MM.1S (cell line): ENCODE measurements at regions not wholly inside any gene's neighbourhood (a gene's known extent, or its start where the extent isn't known, plus 50 kb on each side); places are given as distances from the start of the nearest gene placed in this dataset.

Experiments
- DNase-seq: peaks from one replicate; pipeline ENCODE4 v3.0.0-alpha.2; 2015
- H2AFZ ChIP-seq: fragments of 300-600 bp; sonication (generic); 2 replicates; pipeline ENCODE4 v1.6.0; 2016; ENCODE audit warnings: antibody characterized with exemption, low read length
- H3F3A ChIP-seq: fragments of 300-600 bp; sonication (generic); 2 replicates; pipeline ENCODE4 v1.6.1; 2016; ENCODE audit warnings: mild to moderate bottlenecking, antibody characterized with exemption, low read length, moderate library complexity, mixed read lengths; ENCODE audit not compliant: insufficient read depth
- H3K27ac ChIP-seq: fragments of 300-600 bp; sonication (generic); 2 replicates; pipeline ENCODE4 v1.5.1; 2016; ENCODE audit warnings: mild to moderate bottlenecking, low read length
- H3K27me3 ChIP-seq: fragments of 300-600 bp; sonication (generic); replicated peaks from 2 replicates; pipeline ENCODE4 v1.6.0; 2016; ENCODE audit warnings: low read length; ENCODE audit not compliant: insufficient read depth
- H3K36me3 ChIP-seq: fragments of 300-600 bp; sonication (generic); replicated peaks from 2 replicates; pipeline ENCODE4 v1.6.1; 2016; ENCODE audit warnings: mild to moderate bottlenecking, low read length, mixed read lengths; ENCODE audit not compliant: insufficient read depth
- H3K4me1 ChIP-seq: fragments of 300-600 bp; sonication (generic); 2 replicates; pipeline ENCODE4 v1.6.1; 2016; ENCODE audit warnings: low read length, mixed read lengths
- H3K4me2 ChIP-seq: fragments of 300-600 bp; sonication (generic); 2 replicates; pipeline ENCODE4 v1.6.0; 2016; ENCODE audit warnings: low read depth, low read length
- H3K4me3 ChIP-seq: fragments of 300-600 bp; sonication (generic); 2 replicates; pipeline ENCODE4 v1.5.1; 2016; ENCODE audit warnings: low read length, mixed read lengths
- H3K79me2 ChIP-seq: fragments of 300-600 bp; sonication (generic); 2 replicates; pipeline ENCODE4 v1.6.1; 2016; ENCODE audit warnings: mixed run types, low read length, mixed read lengths
- H3K9ac ChIP-seq: fragments of 300-600 bp; sonication (generic); 2 replicates; pipeline ENCODE4 v1.6.1; 2016; ENCODE audit warnings: low read length, mixed read lengths
- H3K9me2 ChIP-seq: fragments of 300-600 bp; sonication (generic); replicated peaks from 2 replicates; pipeline ENCODE4 v1.6.1; 2016; ENCODE audit warnings: mild to moderate bottlenecking, low read length, mixed read lengths; ENCODE audit not compliant: insufficient read depth
- H3K9me3 ChIP-seq: fragments of 300-600 bp; sonication (generic); replicated peaks from 2 replicates; pipeline ENCODE4 v1.6.1; 2016; ENCODE audit warnings: mild to moderate bottlenecking, low read length, mixed read lengths; ENCODE audit not compliant: insufficient read depth
- H4K20me1 ChIP-seq: fragments of 300-600 bp; sonication (generic); 2 replicates; pipeline ENCODE4 v1.6.1; 2016; ENCODE audit warnings: mild to moderate bottlenecking, low read length, moderate library complexity, mixed read lengths; ENCODE audit not compliant: insufficient read depth
- CTCF ChIP-seq: fragments of 300-600 bp; sonication (generic); IDR thresholded peaks from 2 replicates; pipeline ENCODE4 v1.5.1; 2016; ENCODE audit warnings: antibody characterized with exemption, low read length, mixed read lengths
- EZH2 ChIP-seq: fragments of 300-600 bp; sonication (generic); optimal IDR thresholded peaks from 2 replicates; pipeline ENCODE3; 2017; ENCODE audit warnings: low read depth, mild to moderate bottlenecking, antibody characterized with exemption, low read length, mixed read lengths
- EZH2phosphoT487 ChIP-seq: fragments of 300-600 bp; sonication (generic); IDR thresholded peaks from 2 replicates; pipeline ENCODE4 v1.6.1; 2018; ENCODE audit warnings: antibody characterized with exemption, low read length

- 0 out of 2 replicates have a peak, but pooled peaks cover 3% of the 10 kb centered on the region for H3K27me3 ChIP-seq
- H3K9ac ChIP-seq: no peak overlapping the region
- no peak overlapping the region for H3K27ac ChIP-seq
- H4K20me1 ChIP-seq: no peaks in the 10 kb centered on the region
- no peak overlapping the region for H3K4me3 ChIP-seq
- H3K4me1 ChIP-seq: no peaks in the 10 kb centered on the region
- H3K4me2 ChIP-seq: no peak overlapping the region
- H3K9me3 ChIP-seq: no peaks in the 10 kb centered on the region
- no peaks in the 10 kb centered on the region for H3K79me2 ChIP-seq
- no peak for DNase-seq
- no peak overlapping the region for H2AFZ ChIP-seq
- no peaks in the 10 kb centered on the region for H3F3A ChIP-seq
- TF ChIP-seq EZH2phosphoT487: no peak
- TF ChIP-seq EZH2: no peak
- no peak for TF ChIP-seq CTCF
- H3K9me2 ChIP-seq: no peaks in the 10 kb centered on the region
- H3K36me3 ChIP-seq: no peaks in the 10 kb centered on the region
Observed at GRCh38 chr6:170050591-170051041, 240.3 kb downstream of the DLL1 start.

GRCh38 chr6:170049641-170050561, 241.0 kb downstream of the DLL1 start:
- H4K20me1 ChIP-seq: no peaks in the 10 kb centered on the region
- H3K9ac ChIP-seq: no peak overlapping the region
- H3K4me2 ChIP-seq: no peak overlapping the region
- no peaks in the 10 kb centered on the region for H3K36me3 ChIP-seq
- no peak for TF ChIP-seq EZH2phosphoT487
- no peak for TF ChIP-seq EZH2
- no peak for TF ChIP-seq CTCF
- DNase-seq: no peak
- H3K27me3 ChIP-seq: 0 out of 2 replicates have a peak, but pooled peaks cover 3% of the 10 kb centered on the region
- H3K27ac ChIP-seq: no peak overlapping the region
- H3K4me3 ChIP-seq: no peak overlapping the region
- H3F3A ChIP-seq: no peaks in the 10 kb centered on the region
- no peaks in the 10 kb centered on the region for H3K4me1 ChIP-seq
- H3K9me3 ChIP-seq: no peaks in the 10 kb centered on the region
- no peaks in the 10 kb centered on the region for H3K9me2 ChIP-seq
- H3K79me2 ChIP-seq: no peaks in the 10 kb centered on the region
- H2AFZ ChIP-seq: no peak overlapping the region

- Histone ChIP-seq H3K9me2 (no peaks in the 10 kb centered on the region), H4K20me1 (no peaks in the 10 kb centered on the region), H3K79me2 (no peaks in the 10 kb centered on the region), H3K9me3 (no peaks in the 10 kb centered on the region), H3F3A (no peaks in the 10 kb centered on the region), H2AFZ (no peak overlapping the region), H3K4me1 (no peaks in the 10 kb centered on the region), H3K4me2 (no peak overlapping the region), H3K27me3 (0 out of 2 replicates have a peak, but pooled peaks cover 3% of the 10 kb centered on the region), H3K9ac (no peak overlapping the region), H3K27ac (no peak overlapping the region), H3K36me3 (no peaks in the 10 kb centered on the region), H3K4me3 (no peak overlapping the region)
- no peak for TF ChIP-seq CTCF
- TF ChIP-seq EZH2phosphoT487: no peak
- TF ChIP-seq EZH2: no peak
- DNase-seq: no peak
Observed at GRCh38 chr6:170048615-170049256, 242.1 kb downstream of the DLL1 start.
